ENCODE measurements at regions not wholly inside any gene's neighbourhood (a gene's known extent, or its start where the extent isn't known, plus 50 kb on each side); places are given as distances from the start of the nearest gene placed in this dataset.

DNA sequence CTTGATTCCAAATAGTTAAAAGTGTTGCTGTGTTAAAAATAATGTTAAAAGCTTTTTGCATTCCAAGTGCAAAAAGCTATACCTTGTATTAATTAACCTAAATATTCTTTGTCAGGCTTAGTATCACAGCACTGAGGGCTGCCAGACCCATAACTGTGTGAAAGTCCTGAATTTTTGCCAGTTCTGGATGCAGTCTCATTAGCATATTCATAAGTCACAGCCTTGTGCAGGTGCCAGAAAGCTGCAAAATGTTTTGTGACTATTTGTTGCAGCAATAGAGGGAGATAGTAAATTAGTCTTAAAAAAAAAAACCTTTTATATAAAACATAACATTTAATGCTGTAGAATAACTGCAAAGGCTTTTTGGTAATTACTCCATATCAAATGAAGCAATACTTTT, 56.6 kb downstream of the SLITRK1 start:
- ChIA-PET CTCF (interaction anchor here (0.6 to 0.8 kb wide), 2 partner anchors 12 to 571 kb away, joined by 3 read pairs; no protein-coding TSS in a partner anchor), POLR2A (no interaction called here)
- Mint-ChIP-seq H3K36me3 (ENCODE audit: insufficient read depth, unreplicated experiment) (no peaks in the 10 kb centered on the region), H3K4me3 (ENCODE audit: unreplicated experiment) (no peak overlapping the region), H3K27ac (ENCODE audit: low read depth, unreplicated experiment) (no peak overlapping the region), H3K9me3 (ENCODE audit: unreplicated experiment) (no peaks in the 10 kb centered on the region), H3K4me1 (ENCODE audit: insufficient read depth, unreplicated experiment) (peaks cover 6% of the 10 kb centered on the region), H3K27me3 (ENCODE audit: insufficient read depth, unreplicated experiment) (no peaks in the 10 kb centered on the region)
- no TSS peak for BruUV-seq (replicated peaks)
- DNase-seq (ENCODE audit: unreplicated experiment) = no peak
- TF ChIP-seq CTCF (IDR thresholded peaks at IDR 0.05; ENCODE audit: unreplicated experiment) = no peak
- intact Hi-C loops (cut with micrococcal nuclease) = no loop called here

GRCh38 chr13:83824560-83824959, 57.7 kb downstream of the SLITRK1 start:
- no peak overlapping the region for H3K27ac Mint-ChIP-seq (ENCODE audit: low read depth, unreplicated experiment)
- no peaks in the 10 kb centered on the region for H3K9me3 Mint-ChIP-seq (ENCODE audit: unreplicated experiment)
- ChIA-PET POLR2A (no interaction called here), CTCF (interaction anchor here (0.6 to 0.8 kb wide), 2 partner anchors 11 to 382 kb away, joined by 3 read pairs; no protein-coding TSS in a partner anchor)
- no peak overlapping the region for H3K4me3 Mint-ChIP-seq (ENCODE audit: unreplicated experiment)
- no peak for DNase-seq (ENCODE audit: unreplicated experiment)
- H3K27me3 Mint-ChIP-seq (ENCODE audit: insufficient read depth, unreplicated experiment) = no peaks in the 10 kb centered on the region
- peaks cover 6% of the 10 kb centered on the region for H3K4me1 Mint-ChIP-seq (ENCODE audit: insufficient read depth, unreplicated experiment)
- BruUV-seq (replicated peaks) = no TSS peak
- no peak for TF ChIP-seq CTCF (IDR thresholded peaks at IDR 0.05; ENCODE audit: unreplicated experiment)
- H3K36me3 Mint-ChIP-seq (ENCODE audit: insufficient read depth, unreplicated experiment) = no peaks in the 10 kb centered on the region
- intact Hi-C loops (cut with micrococcal nuclease) = no loop called here

- Mint-ChIP-seq H3K27me3 (ENCODE audit: insufficient read depth, unreplicated experiment) (no peaks in the 10 kb centered on the region), H3K9me3 (ENCODE audit: unreplicated experiment) (no peaks in the 10 kb centered on the region), H3K4me3 (ENCODE audit: unreplicated experiment) (no peak overlapping the region), H3K27ac (ENCODE audit: low read depth, unreplicated experiment) (no peak overlapping the region), H3K4me1 (ENCODE audit: insufficient read depth, unreplicated experiment) (peaks cover 6% of the 10 kb centered on the region), H3K36me3 (ENCODE audit: insufficient read depth, unreplicated experiment) (no peaks in the 10 kb centered on the region)
- no TSS peak for BruUV-seq (replicated peaks)
- ChIA-PET CTCF (no interaction called here), POLR2A (no interaction called here)
- intact Hi-C loops (cut with micrococcal nuclease) = no loop called here
- no peak for DNase-seq (ENCODE audit: unreplicated experiment)
- no peak for TF ChIP-seq CTCF (IDR thresholded peaks at IDR 0.05; ENCODE audit: unreplicated experiment)
Measured at GRCh38 chr13:83824120-83824519, 58.2 kb downstream of the SLITRK1 start.

GRCh38 chr13:83819611-83820010, 62.7 kb downstream of the SLITRK1 start:
- Mint-ChIP-seq H3K36me3 (ENCODE audit: insufficient read depth, unreplicated experiment) (no peaks in the 10 kb centered on the region), H3K27ac (ENCODE audit: low read depth, unreplicated experiment) (no peak overlapping the region), H3K9me3 (ENCODE audit: unreplicated experiment) (peaks cover 6% of the 10 kb centered on the region), H3K4me1 (ENCODE audit: insufficient read depth, unreplicated experiment) (no peaks in the 10 kb centered on the region), H3K4me3 (ENCODE audit: unreplicated experiment) (no peak overlapping the region), H3K27me3 (ENCODE audit: insufficient read depth, unreplicated experiment) (no peaks in the 10 kb centered on the region)
- DNase-seq (ENCODE audit: unreplicated experiment) = no peak
- CTCF ChIA-PET = no interaction called here
- no peak for TF ChIP-seq CTCF (IDR thresholded peaks at IDR 0.05; ENCODE audit: unreplicated experiment)
- BruUV-seq (replicated peaks) = no TSS peak
- POLR2A ChIA-PET = no interaction called here
- intact Hi-C loops (cut with micrococcal nuclease) = no loop called here
